ENCODE measurements at regions not wholly inside any gene's neighbourhood (a gene's known extent, or its start where the extent isn't known, plus 50 kb on each side); places are given as distances from the start of the nearest gene placed in this dataset.

GRCh38 chr10:36766940-36767339 is 358.5 kb upstream of the ANKRD30A start:
- no peak for TF ChIP-seq POLR2A (IDR thresholded peaks at IDR 0.05)
- no peak for TF ChIP-seq CTCF (IDR thresholded peaks at IDR 0.05)

GRCh38 chr10:36766415-36766810 is 359.0 kb upstream of the ANKRD30A start:
- TF ChIP-seq POLR2A (IDR thresholded peaks at IDR 0.05) (no peak), CTCF (IDR thresholded peaks at IDR 0.05) (no peak)
- intact Hi-C loops (cut with DNase I; ENCODE audit: low total_unique reads): no loop called here
- no peak for DNase-seq (ENCODE audit: low spot score in 2 of 2)
- H3K4me3 ChIP-seq (ENCODE audit: low read depth, poor library complexity, severe bottlenecking): no peak overlapping the region
- WGBS, 2 donors: 77 to 78% methylated on average over 2 of the region's 2 CpGs

More at GRCh38 chr10:36766940-36767339, 358.5 kb upstream of the ANKRD30A start:
- DNase-seq (ENCODE audit: low spot score in 2 of 2): no peak
- intact Hi-C loops (cut with DNase I; ENCODE audit: low total_unique reads): no loop called here
- H3K4me3 ChIP-seq (ENCODE audit: low read depth, poor library complexity, severe bottlenecking): no peak overlapping the region
- 70 to 73% methylated on average over 3 of the region's 3 CpGs for WGBS, 2 donors

DNA sequence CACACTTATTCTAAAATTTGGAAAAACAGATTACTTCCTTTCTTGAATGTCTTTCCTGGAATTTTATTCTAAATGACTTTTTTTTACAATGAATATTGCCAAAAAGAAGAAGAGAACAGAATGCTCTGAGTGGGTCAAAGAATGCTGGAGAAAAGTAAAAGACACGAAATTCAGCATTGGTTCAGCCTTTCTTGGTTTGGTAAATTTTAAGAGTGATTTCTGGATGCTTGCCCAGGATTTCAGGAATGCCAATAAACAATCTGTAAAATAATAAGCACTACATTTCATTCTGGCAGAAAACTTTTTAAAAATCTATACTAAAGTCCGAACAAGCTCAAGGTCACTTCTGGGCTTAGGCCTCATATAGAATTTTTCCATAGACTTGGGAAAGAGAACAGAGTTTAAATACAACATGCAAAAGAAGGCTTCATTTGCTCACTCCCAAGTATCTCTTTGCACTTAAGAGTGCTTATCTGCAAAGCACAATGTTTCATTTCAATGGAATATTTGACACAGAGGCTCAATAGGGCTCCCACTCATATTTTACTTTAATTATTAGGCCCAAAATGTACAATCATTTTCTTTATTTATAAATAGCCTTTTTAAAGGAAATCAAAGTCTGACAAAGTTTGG is 359.5 kb upstream of the ANKRD30A start:
- no peak for TF ChIP-seq POLR2A (IDR thresholded peaks at IDR 0.05)
- no peak for TF ChIP-seq CTCF (IDR thresholded peaks at IDR 0.05)
- intact Hi-C loops (cut with DNase I; ENCODE audit: low total_unique reads): no loop called here
- no peak overlapping the region for H3K4me3 ChIP-seq (ENCODE audit: low read depth, poor library complexity, severe bottlenecking)
- DNase-seq (ENCODE audit: low spot score in 2 of 2): no peak
- WGBS, 2 donors: 55 to 59% methylated on average over 2 of the region's 2 CpGs

DNA sequence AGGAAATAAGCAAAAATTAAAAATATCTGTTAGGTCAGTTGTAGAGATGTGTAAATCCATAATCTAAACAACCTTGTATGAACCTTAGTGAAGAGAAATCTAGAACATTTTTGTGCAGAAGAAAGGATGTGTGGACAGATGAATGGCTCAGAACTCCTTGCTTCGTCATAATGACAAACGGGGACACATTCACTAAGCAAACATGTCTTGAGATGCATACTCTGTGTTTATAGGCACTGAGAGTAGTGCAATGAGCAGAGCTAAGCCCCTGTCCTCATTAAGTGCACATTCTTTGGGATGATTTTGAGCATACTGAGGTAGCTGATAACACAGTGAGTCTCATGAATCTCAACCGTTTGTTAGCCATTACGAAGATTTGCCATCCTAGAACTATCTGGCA is 360.6 kb upstream of the ANKRD30A start:
- 93 to 94% methylated on average over 4 of the region's 4 CpGs for WGBS, 2 donors
- no peak for DNase-seq (ENCODE audit: low spot score in 2 of 2)
- H3K4me3 ChIP-seq (ENCODE audit: low read depth, poor library complexity, severe bottlenecking): no peak overlapping the region
- intact Hi-C loops (cut with DNase I; ENCODE audit: low total_unique reads): no loop called here
- no peak for TF ChIP-seq CTCF (IDR thresholded peaks at IDR 0.05)

DNA sequence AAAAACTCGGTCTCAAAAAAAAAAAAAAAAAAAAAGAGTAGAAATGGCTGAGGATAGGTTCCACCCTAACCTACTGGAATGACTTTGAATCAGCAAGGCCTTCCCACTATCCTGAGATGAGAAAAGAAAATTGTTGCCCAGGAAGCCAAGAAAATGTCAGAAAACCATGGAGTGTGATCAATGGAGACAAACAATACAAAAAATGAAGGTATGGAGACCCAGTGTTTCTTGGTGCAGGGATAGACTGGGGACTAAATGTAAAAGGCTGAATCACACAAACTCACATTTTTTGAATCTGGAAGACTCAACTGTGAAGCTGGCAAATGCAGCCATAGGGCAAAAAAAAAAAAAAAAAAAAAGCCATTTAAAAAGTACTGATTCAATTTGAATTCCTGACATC is 364.3 kb upstream of the ANKRD30A start:
- no peak overlapping the region for H3K4me3 ChIP-seq (ENCODE audit: low read depth, poor library complexity, severe bottlenecking)
- TF ChIP-seq CTCF (IDR thresholded peaks at IDR 0.05): no peak
- TF ChIP-seq POLR2A (IDR thresholded peaks at IDR 0.05): no peak
- 76 to 94% methylated on average over 1 of the region's 1 CpG for WGBS, 2 donors
- intact Hi-C loops (cut with DNase I; ENCODE audit: low total_unique reads): no loop called here
- no peak for DNase-seq (ENCODE audit: low spot score in 2 of 2)

Data from lower leg skin (tissue), 4 donors.